ENCODE measurements at regions not wholly inside any gene's neighbourhood (a gene's known extent, or its start where the extent isn't known, plus 50 kb on each side); places are given as distances from the start of the nearest gene placed in this dataset.

DNA sequence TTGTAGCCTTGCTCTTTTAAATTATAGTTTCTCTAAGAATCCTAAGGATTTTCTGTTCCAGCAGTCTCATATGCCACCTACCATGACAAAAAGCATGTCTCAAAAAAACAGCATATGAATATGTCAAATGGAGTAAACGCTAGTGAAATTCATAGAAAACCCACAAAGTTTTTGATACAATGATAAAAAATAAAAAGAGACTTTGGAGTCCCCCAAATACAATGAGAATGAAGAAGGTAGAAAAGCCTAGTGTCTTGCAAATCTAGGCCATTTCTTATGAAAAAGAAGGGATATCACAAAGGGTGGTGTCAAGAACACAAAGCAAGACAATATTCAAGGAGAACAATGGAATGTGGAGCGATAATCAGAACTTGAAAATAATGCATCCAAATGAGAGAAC, 668.5 kb downstream of the PLOD2 start:
- TF ChIP-seq, protein P1, sequence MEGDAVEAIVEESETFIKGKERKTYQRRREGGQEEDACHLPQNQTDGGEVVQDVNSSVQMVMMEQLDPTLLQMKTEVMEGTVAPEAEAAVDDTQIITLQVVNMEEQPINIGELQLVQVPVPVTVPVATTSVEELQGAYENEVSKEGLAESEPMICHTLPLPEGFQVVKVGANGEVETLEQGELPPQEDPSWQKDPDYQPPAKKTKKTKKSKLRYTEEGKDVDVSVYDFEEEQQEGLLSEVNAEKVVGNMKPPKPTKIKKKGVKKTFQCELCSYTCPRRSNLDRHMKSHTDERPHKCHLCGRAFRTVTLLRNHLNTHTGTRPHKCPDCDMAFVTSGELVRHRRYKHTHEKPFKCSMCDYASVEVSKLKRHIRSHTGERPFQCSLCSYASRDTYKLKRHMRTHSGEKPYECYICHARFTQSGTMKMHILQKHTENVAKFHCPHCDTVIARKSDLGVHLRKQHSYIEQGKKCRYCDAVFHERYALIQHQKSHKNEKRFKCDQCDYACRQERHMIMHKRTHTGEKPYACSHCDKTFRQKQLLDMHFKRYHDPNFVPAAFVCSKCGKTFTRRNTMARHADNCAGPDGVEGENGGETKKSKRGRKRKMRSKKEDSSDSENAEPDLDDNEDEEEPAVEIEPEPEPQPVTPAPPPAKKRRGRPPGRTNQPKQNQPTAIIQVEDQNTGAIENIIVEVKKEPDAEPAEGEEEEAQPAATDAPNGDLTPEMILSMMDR (IDR thresholded peaks at IDR 0.05) = no peak
- no peak for TF ChIP-seq POLR2A (IDR thresholded peaks at IDR 0.05)
